Uterus (tissue), 2 donors: ENCODE measurements at regions not wholly inside any gene's neighbourhood (a gene's known extent, or its start where the extent isn't known, plus 50 kb on each side); places are given as distances from the start of the nearest gene placed in this dataset.

Experiments
- POLR2A ChIP-seq, 2 donors: fragments of 450-650 bp; IDR thresholded peaks; one replicate each; pipeline ENCODE4 v1.6.1; 2016; ENCODE audit warnings: antibody characterized with exemption in 2 of 2, mild to moderate bottlenecking in 1 of 2, moderate library complexity in 1 of 2
- TF ChIP-seq, protein P1 (sequence below), 4 experiments: fragments of 200-600 bp in 2 of 4; fragments of 450-650 bp in 2 of 4; sonication (generic) in 2 of 4; IDR thresholded peaks; one replicate each; pipeline ENCODE4 v1.5.1; 2016 to 2019; ENCODE audit warnings: antibody characterized with exemption in 4 of 4, mild to moderate bottlenecking in 2 of 4, moderate library complexity in 1 of 4

DNA sequence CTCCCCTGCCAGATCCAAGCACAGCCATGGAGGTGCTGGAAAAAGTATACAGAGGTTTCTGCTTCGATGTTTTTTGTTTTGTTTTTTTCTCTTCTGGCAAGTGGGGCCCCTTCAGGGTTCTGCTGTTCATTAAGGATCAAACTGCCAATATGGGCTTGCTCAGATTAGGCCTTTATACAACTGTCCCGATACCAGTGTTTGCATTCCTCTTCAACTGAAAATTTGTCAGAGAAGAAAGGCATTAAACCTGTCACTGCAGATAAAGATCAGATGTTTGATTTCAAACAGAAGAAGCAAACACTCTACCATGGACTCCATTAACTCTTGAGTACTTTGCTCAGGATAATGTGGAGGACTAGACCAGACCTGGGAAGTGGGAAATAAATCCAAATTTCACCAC lies 396.0 kb upstream of the SMIM21 start:
- TF ChIP-seq, protein P1, sequence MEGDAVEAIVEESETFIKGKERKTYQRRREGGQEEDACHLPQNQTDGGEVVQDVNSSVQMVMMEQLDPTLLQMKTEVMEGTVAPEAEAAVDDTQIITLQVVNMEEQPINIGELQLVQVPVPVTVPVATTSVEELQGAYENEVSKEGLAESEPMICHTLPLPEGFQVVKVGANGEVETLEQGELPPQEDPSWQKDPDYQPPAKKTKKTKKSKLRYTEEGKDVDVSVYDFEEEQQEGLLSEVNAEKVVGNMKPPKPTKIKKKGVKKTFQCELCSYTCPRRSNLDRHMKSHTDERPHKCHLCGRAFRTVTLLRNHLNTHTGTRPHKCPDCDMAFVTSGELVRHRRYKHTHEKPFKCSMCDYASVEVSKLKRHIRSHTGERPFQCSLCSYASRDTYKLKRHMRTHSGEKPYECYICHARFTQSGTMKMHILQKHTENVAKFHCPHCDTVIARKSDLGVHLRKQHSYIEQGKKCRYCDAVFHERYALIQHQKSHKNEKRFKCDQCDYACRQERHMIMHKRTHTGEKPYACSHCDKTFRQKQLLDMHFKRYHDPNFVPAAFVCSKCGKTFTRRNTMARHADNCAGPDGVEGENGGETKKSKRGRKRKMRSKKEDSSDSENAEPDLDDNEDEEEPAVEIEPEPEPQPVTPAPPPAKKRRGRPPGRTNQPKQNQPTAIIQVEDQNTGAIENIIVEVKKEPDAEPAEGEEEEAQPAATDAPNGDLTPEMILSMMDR (IDR thresholded peaks at IDR 0.05): no peak
- no peak for TF ChIP-seq POLR2A (IDR thresholded peaks at IDR 0.05)
